ENCODE measurements at regions not wholly inside any gene's neighbourhood (a gene's known extent, or its start where the extent isn't known, plus 50 kb on each side); places are given as distances from the start of the nearest gene placed in this dataset.

DNA sequence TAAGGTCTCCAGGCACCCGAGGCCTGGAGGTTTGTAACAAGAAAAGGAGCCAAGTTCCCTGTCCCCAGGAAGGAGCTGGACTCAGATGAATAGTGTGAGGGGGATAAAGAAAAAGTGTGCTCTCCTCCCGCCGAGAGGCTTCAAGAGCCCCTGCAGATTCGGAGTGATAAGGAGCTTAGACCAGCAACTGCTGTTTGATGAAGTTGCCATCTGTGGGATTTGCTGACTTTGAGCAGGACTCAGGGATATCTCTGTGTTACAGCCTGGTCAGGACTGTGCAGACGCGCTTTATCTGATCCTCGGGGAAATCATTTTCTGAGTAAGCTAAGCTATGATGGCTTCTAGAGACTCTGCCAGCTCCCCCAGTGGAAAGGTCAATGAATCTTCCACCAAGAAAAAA, 1017.0 kb downstream of the TBC1D22A start:
- TF ChIP-seq, protein P1, sequence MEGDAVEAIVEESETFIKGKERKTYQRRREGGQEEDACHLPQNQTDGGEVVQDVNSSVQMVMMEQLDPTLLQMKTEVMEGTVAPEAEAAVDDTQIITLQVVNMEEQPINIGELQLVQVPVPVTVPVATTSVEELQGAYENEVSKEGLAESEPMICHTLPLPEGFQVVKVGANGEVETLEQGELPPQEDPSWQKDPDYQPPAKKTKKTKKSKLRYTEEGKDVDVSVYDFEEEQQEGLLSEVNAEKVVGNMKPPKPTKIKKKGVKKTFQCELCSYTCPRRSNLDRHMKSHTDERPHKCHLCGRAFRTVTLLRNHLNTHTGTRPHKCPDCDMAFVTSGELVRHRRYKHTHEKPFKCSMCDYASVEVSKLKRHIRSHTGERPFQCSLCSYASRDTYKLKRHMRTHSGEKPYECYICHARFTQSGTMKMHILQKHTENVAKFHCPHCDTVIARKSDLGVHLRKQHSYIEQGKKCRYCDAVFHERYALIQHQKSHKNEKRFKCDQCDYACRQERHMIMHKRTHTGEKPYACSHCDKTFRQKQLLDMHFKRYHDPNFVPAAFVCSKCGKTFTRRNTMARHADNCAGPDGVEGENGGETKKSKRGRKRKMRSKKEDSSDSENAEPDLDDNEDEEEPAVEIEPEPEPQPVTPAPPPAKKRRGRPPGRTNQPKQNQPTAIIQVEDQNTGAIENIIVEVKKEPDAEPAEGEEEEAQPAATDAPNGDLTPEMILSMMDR (IDR thresholded peaks at IDR 0.05; ENCODE audit: extremely low read depth, missing control alignments), result no peak
- no peak for DNase-seq (ENCODE audit: low spot score)

GRCh38 chr22:47778160-47778658, 1015.8 kb downstream of the TBC1D22A start:
- TF ChIP-seq, protein P1 (IDR thresholded peaks at IDR 0.05; ENCODE audit: extremely low read depth, missing control alignments), result no peak
- DNase-seq (ENCODE audit: low spot score), result no peak

- TF ChIP-seq, protein P1 (IDR thresholded peaks at IDR 0.05; ENCODE audit: extremely low read depth, missing control alignments), result no peak
- DNase-seq (ENCODE audit: low spot score), result no peak
Observed at GRCh38 chr22:47777426-47777825, 1015.0 kb downstream of the TBC1D22A start.

DNA sequence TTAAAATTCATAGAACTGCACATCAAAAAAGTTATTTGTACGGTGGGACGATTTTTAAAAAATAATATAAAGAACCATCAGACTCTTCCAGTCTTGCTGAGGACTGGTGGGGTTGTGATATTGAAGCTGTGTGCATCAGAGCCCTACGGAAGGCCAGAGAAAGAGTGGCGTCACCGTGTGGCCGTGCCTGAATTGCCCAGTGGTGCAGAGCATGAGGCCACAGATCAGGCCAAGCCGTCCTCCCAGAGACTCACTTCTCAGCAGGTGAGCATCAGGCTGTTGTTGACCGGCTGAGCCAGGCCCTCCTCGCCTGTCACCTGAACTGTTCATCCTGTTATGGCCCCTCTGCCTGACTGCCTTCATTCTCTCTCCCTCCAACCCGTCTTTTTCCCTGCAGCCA, 1013.9 kb downstream of the TBC1D22A start:
- no peak for DNase-seq (ENCODE audit: low spot score)
- TF ChIP-seq, protein P1 (IDR thresholded peaks at IDR 0.05; ENCODE audit: extremely low read depth, missing control alignments), result no peak

DNA sequence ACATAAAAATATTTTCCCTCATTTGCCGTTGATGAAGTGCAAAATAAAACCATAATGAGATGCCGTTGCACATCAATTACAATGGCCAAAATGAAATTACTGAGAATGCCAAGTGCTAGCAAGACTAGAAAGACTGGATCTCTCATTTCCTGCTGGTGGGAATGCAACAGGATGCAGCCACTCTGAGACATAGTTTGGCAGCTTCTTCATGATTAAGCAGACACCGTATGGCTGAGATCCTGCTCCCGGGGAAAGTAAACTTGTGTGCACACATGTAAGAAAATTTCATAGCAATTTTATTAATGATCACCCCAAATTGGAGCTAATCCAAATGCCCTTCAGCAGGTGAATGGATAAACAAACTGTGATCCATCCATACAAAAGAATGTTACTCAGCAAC, 1013.2 kb downstream of the TBC1D22A start:
- TF ChIP-seq, protein P1 (IDR thresholded peaks at IDR 0.05; ENCODE audit: extremely low read depth, missing control alignments), result no peak
- no peak for DNase-seq (ENCODE audit: low spot score)

DNA sequence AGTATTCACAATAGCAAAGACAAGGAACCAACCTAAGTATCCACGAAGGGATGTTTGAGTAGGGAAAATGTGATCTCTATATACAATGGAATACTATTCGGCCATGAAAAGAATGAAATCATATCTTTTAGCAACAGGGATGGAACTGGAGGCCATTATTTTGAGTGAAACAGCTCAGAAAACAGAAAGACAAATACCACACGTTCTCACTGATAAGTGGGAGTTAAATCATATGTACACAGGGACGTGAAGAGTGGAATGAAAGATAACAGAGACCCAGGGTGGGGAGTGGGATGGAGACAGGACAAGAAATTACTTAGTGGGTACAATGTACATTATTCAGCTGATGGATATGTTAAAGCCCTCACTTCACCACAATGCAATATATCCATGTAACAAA, 1012.7 kb downstream of the TBC1D22A start:
- TF ChIP-seq, protein P1 (IDR thresholded peaks at IDR 0.05; ENCODE audit: extremely low read depth, missing control alignments), result no peak
- DNase-seq (ENCODE audit: low spot score), result no peak

- TF ChIP-seq, protein P1 (IDR thresholded peaks at IDR 0.05; ENCODE audit: extremely low read depth, missing control alignments), result no peak
- DNase-seq (ENCODE audit: low spot score), result no peak
Observed at GRCh38 chr22:47773635-47774034, 1011.2 kb downstream of the TBC1D22A start.

All from GM20000 (cell line).